Left lobe of liver (tissue), 2 donors: ENCODE measurements at regions not wholly inside any gene's neighbourhood (a gene's known extent, or its start where the extent isn't known, plus 50 kb on each side); places are given as distances from the start of the nearest gene placed in this dataset.
"Not testable (repeated sequence)": the region's sequence is repeated elsewhere in the genome, so short reads cannot be mapped to it uniquely, and the experiment has no call there.

Experiments
- ATAC-seq: fragments of 200-7000 bp; cut with Tn5 transposase; one replicate; pipeline ENCODE4 v1.9.1; 2020; ENCODE audit warnings: mild to moderate bottlenecking, moderate library complexity
- DNase-seq: peaks from one replicate; pipeline ENCODE4 v3.0.0-alpha.2; 2020; ENCODE audit warnings: low spot score
- donor health status: DM: no; HTN: no; CAD: no; lungs with moderate emphysema.
- donor health status: DM: no; HTN: yes; CAD: no.

DNA sequence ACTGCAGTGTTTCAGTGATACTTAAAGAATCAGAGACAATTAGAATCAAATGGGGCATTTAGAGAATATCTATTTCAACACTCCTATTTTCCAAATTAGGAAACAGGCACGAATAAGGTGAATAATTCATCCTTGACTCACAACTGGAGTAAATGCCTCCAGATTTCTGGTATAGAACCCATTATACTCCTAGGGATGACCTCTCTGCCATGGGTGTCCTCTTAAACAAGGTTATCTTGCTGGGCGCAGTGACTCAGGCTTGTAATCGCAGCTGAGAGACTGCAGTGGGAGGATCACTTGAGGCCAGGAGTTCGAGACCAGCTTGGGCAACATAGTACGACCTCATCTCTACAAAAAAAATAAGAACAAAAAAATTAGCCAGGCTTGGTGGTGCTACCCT lies 139.8 kb upstream of the ELAC2 start:
- no peak for DNase-seq
- no peak for ATAC-seq

- DNase-seq: no peak
- ATAC-seq: no peak
Observed at GRCh38 chr17:13154930-13155329, 137.1 kb upstream of the ELAC2 start.

DNA sequence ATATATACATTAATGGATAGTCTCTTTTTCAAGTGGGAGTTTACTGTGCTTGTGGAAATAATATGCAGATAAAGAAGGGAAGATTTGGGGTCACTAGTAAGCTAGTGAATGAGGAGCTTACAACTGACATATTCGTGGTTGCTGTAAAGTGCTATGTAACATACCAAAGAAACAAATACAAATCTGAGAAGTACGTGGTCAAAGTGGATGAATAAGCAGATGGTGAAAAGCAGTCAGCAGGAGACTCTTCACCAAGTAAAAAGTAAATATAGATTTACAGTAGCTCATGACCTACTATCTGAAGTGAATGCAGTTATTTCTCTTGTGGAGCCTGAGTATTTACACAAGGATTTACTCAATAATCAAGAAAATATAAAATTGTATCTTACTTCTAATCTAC lies 136.6 kb upstream of the ELAC2 start:
- ATAC-seq (no peak), DNase-seq (no peak)

DNA sequence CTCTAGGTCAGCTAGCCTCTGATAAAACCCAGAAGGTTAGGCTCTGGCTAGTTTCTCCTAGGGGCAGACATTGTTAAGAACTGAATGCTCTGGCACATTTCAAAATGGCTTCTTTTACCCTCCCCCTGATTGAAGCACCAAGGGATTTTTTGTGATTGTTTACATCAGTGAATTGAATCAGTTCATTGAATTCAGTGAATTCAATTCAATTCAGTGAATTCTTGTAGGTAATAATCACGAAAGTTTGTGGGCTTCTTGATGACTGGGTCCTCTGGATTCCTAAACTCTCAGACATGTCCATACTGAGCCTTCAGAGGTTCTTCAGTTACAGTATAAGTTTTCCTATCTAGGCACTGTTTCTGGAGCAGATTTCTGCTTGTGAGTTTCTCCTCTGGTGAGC lies 135.2 kb upstream of the ELAC2 start:
- no peak for DNase-seq
- ATAC-seq: no peak

DNA sequence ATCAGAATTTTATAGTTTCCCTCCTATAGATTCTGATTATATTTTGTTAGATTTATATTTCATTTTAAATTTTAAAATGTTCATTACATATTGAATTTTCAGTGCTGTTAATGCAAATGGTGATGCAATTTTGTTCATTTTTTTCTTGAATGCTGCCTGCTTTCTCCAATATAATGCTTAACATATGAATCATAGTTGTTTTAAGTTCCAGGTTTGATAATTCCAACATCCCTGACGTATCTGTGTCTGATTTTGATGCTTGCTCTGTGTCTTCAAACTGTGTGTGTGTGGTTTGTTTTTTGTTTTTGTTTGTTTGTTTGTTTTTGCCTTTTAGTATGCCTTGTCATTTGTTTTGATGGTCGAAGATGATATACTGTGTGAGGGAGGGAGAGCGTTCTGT lies 134.7 kb upstream of the ELAC2 start:
- no peak for ATAC-seq
- DNase-seq: no peak

DNA sequence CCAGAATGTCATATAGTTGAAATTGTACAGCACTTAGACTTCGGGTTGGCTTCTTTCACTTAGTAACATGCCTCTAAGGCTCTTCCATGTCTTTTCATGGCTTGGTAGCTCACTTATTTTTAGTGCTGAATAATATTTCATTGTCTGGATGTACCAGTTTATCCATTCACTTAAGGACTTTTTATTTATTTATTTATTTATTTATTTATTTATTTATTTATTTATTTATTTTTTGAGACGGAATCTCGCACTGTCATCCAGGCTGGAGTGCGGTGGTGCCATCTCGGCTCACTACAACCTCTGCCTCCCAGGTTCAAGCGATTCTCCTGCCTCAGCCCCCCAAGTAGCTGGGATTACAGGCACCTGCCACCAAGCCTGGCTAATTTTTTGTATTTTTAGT lies 132.9 kb upstream of the ELAC2 start:
- ATAC-seq, DNase-seq: not testable (repeated sequence)

- no peak for DNase-seq
- ATAC-seq: no peak
Observed at GRCh38 chr17:13143001-13143400, 125.2 kb upstream of the ELAC2 start.

DNA sequence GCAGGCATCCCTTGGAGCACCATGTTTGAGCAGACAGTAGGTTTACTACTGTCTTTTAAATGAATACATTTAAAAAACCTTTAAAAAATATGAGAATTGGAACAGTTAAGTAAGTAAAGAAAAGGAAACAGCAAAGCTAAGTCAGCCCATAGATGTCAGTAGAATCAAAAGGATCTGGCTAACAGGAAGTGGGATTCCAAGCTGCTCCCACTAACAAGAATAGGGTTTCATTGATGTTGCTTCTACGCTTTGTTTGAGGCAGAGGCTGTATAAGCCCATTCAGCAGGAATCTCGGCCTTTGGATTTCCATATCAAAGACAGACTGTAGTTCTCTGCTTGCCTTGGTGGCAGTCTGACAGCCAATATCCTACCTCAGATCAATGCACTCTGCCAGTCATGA lies 122.9 kb upstream of the ELAC2 start:
- ATAC-seq (no peak), DNase-seq (no peak)

- DNase-seq (no peak), ATAC-seq (no peak)
Observed at GRCh38 chr17:13135506-13135905, 117.7 kb upstream of the ELAC2 start.

DNA sequence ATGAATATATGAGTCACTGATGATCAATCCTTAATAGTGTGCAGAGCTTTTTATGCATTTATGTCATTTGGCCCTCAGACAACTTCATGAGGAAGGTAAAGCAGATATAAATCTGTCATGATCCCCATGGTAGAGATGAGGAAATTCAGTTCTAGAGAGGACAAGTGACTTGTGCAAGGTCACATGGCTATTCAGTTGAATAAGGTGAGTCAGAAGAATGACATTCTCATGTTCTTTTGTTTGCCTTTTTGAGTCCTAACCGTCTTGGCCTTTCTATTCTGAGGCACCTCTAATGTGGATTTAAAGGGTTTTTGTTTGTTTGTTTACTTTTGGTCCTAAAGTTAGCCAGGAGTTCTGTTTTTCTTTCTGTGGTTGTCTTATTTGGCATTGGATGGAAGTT lies 116.2 kb upstream of the ELAC2 start:
- no peak for ATAC-seq

GRCh38 chr17:13131225-13131624 lies 113.4 kb upstream of the ELAC2 start:
- no peak for DNase-seq
- no peak for ATAC-seq

More for the DNA sequence above, 116.2 kb upstream of the ELAC2 start:
- DNase-seq: no peak

GRCh38 chr17:13129356-13129755 lies 111.5 kb upstream of the ELAC2 start:
- ATAC-seq: no peak
- DNase-seq: no peak

DNA sequence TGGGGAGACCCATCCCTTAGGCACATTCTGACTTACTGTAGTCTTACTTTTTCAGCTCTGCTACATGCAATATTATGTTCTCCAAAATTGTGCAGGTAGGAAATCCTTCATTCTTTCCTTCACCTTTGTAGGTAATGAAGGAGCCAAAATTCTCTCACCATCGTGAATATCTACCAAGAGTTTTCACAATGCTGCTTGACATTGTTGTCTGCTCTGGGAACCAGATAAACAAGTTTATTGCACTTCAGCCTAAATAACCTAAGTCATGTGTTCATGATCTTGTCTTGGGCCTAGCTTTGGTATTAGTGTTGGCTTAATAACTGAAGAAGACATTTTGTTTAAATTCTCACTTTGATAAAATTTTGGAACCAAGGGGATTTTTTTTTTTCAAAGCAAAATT lies 110.8 kb upstream of the ELAC2 start:
- ATAC-seq: no peak

DNA sequence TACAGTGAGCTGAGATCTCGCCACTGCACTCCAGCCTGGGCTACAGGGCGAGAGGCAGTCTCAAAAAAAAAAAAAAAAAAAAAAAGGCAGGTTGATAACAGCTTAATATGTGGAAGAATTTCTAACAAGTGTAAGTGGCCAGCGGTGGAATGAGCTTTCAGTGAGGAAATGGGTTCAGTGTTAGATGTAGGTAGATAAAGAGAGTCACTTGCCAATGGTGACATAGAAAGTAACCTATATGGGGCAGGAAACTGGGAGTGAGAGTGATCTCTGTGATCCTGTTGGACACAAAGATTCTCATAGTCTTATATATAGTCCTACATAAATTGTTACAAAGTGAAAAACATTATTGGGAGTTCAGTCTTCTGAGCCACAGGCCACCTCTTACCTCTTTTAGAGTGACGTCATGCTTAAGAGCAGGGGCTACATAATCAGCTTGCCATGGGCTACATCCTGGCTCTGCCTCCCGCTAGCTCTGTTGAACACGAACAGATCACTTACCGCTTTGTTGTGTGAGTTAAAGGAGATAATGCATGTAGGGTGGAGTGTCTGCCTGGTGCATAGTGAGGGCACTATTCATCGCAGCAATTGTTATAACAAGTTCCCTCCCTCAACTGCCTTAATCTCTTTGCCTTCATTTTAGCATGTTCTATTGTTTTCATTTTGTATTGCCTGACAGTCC lies 110.2 kb upstream of the ELAC2 start:
- no peak for DNase-seq
- no peak for ATAC-seq

More for the DNA sequence above, 110.8 kb upstream of the ELAC2 start:
- no peak for DNase-seq

DNA sequence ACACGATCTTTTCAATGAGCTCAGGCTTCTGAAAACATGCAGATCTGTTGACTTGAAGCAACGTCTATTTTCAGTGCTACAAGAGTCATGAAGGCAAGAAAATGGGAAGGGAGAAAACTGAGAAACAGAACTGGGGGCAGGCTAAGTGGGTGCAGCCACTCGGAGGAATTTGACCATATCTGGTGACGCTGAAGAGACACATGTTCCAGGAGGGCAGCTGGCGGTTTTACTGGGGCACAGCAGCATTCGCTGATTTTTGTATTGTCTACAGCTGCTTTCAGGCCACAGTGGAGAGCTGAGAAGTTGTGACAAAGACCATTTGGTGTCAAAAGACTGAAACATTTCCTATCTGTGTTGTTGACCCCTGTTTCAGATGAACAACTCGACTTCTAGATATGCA lies 103.0 kb upstream of the ELAC2 start:
- ATAC-seq: no peak

DNA sequence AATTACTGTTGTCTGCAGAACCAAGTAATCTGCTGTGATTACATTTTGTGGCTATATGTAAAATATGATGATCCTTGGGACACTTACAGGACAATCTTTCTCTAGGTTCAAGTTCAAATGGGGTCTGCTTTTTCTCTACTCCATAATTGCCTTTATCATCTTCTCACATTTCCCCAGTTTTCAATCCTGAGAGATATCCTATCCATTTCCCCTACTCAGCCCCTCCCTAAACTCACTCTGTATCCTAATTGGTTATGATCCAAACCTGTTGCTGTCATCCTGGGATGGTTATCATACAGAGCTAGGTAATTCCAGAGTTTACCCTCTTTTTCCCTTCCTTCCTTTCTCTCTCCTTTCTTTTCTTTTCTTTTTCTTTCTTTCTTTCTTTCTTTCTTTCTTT lies 100.5 kb upstream of the ELAC2 start:
- ATAC-seq (no peak), DNase-seq (no peak)

More for the DNA sequence above, 103.0 kb upstream of the ELAC2 start:
- DNase-seq: no peak

DNA sequence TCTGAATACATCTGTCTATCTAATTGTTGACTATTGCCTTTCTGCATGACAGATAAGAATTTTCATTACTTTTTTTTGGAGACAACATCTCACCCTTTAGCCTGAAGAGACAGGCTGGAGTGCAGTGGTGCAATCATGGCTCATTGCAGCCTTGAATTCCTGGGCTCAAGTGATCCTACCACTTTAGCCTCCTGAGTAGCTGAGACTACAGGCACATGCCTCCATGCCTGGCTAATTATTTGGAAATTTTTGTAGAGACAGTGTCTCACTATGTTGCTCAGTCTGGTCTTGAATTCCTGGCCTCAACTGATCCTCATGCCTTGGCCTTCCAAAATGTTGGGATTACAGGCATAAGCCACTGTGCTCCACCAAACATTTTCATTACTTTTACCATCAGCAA lies 99.8 kb upstream of the ELAC2 start:
- ATAC-seq (no peak), DNase-seq (no peak)

DNA sequence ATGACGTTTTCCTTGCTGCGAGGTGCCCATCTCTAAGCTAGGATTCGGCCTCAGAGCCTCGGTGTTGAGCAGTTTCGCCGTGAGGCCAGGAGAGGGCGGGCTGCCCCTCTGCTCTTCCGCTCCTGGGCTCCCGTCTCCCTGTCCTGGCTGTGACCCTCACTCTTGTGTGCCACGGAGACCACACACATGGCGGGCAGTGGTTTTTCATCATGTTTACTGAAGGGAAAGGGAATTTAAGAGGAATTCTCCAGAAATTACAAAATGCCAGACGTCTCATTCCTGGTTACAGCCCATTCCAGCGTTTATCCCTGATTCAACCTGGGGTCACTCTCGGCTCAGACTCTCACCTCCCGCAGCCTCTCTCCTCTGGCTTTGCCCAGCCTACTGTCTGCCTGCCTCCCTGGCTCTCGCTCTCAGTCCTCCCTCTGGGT lies 96.8 kb upstream of the ELAC2 start:
- DNase-seq (no peak), ATAC-seq (peak; percentile 62)

DNA sequence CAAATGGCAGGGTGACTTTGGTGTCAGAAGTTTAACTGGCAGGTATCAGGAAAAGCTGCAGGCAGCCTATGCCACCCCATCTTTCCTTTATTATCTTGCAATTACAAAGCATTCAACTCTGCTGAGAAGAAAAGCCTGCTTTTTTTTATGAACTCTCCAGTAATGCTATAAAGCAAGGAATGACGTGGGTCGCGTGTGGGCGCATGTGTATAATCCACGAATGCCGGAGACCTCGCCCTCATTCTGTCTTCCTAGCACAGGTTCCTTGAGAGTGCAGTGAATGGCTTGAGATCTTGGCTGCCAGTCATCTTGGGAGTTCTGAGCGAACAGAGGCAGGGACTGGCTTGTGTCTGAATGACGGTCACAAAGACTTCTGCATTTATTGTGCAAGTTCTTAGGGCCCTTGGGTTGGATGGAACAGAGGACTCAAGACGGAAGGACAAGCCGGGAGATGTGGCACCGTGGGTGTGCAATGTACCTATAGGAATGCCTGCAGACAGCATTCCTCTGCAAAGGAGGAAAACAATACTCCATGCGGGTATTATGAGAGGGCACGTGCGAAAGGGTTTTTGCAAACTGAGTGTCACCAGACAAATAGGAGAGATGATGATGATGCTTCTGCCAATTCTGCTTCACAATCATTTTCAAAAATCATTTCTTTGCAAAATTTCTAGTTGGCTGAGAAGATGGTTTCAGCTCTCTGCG lies 96.1 kb upstream of the ELAC2 start:
- ATAC-seq: no peak
- no peak for DNase-seq

- ATAC-seq (no peak), DNase-seq (no peak)
Observed at GRCh38 chr17:13107676-13108235, 89.9 kb upstream of the ELAC2 start.

DNA sequence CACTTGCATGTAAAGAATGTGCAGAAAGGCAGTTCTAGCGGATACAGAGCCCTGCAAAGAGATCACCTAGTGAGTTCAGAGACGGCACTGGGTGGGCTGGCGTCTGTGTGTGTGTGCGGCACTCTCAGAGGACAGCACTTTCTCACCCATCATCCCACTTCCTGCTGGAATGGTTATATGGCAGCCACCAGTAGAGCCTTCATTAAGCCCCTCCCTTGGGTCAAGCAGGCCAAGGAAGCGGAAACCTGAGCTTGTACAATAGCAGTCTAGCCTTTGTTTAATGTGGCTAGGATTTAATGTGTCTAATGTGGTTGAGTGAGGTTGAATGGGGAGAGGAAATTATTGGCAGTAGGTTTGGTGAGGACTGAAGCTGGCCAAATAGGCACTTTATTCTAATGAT lies 88.3 kb upstream of the ELAC2 start:
- ATAC-seq: no peak
- DNase-seq: no peak

DNA sequence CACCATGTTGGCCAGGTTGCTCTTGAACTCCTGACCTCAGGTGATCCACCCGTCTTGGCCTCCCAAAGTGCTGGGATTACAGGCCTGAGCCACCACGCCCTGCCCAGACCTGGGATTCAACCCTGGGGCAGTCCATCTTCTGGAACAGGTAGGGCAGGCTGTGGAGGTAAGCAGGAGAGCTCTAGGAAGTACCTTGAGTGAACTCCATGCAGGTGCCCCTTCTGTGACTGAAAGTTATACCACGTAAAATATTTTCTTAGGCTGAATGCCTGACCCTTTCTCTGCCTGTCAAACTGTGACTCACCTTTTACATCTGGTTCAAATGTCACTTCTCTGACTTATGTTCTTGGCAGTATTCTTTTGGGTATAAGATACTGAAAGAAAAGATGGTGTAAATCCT lies 86.7 kb upstream of the ELAC2 start:
- ATAC-seq (no peak), DNase-seq (no peak)
